ENCODE measurements at regions not wholly inside any gene's neighbourhood (a gene's known extent, or its start where the extent isn't known, plus 50 kb on each side); places are given as distances from the start of the nearest gene placed in this dataset.

- in situ Hi-C loops (cut with MboI), result no loop called here
- POLR2A ChIA-PET, result no interaction called here
Observed at GRCh38 chr5:160929906-160930305, 77.9 kb upstream of the ATP10B start.

More at GRCh38 chr5:160929906-160930305, 77.9 kb upstream of the ATP10B start:
- ChIA-PET SMC1A (ENCODE audit: uncharacterized antibody, unreplicated experiment) (no interaction called here), CTCF (no interaction called here), RAD21 (ENCODE audit: unreplicated experiment) (no interaction called here)
- no TSS peak for BruUV-seq (replicated peaks)
- no peak for FAIRE-seq
- H3K79me2 ChIP-seq (ENCODE audit: control insufficient read depth, insufficient read depth, low read length), result no peaks in the 10 kb centered on the region
- H3K27ac ChIP-seq (ENCODE audit: control insufficient read depth, insufficient read depth), result no peak overlapping the region
- no peaks in the 10 kb centered on the region for H3K36me3 ChIP-seq (ENCODE audit: control insufficient read depth in 2 of 2, insufficient read depth in 2 of 2, low read length in 1 of 2)
- H3K9me3 ChIP-seq (replicated peaks; ENCODE audit: control insufficient read depth, insufficient read depth, low read length), result no peaks in the 10 kb centered on the region
- H3K27me3 ChIP-seq (replicated peaks in 1 of 2; ENCODE audit: control insufficient read depth in 2 of 2, insufficient read depth in 2 of 2, low read length in 1 of 2), result no peaks in the 10 kb centered on the region
- 33% methylated on average over 3 of the region's 3 CpGs for WGBS (ENCODE audit: insufficient coverage, insufficient replicate concordance, low lambda C conversion rate, missing lambda C conversion rate)
- DNase-seq (ENCODE audit: low read depth, low spot score), result no peak
- H3K9ac ChIP-seq (ENCODE audit: control insufficient read depth, insufficient read depth, low read length), result no peak overlapping the region
- H3K4me1 ChIP-seq (ENCODE audit: control insufficient read depth, insufficient read depth, low read length), result no peaks in the 10 kb centered on the region
- H2AFZ ChIP-seq (ENCODE audit: control insufficient read depth, low read depth, low read length), result no peak overlapping the region
- TF ChIP-seq HDAC6 (IDR thresholded peaks at IDR 0.05; ENCODE audit: unreplicated experiment) (no peak), RELA (IDR thresholded peaks at IDR 0.05; ENCODE audit: borderline replicate concordance, partially characterized antibody) (no peak), RAD21 (IDR thresholded peaks at IDR 0.05; ENCODE audit: insufficient read depth, low read depth, low read length) (no peak), BMI1 (IDR thresholded peaks at IDR 0.05; ENCODE audit: borderline replicate concordance) (no peak), ZZZ3 (IDR thresholded peaks at IDR 0.05; ENCODE audit: control insufficient read depth, insufficient read length, low read depth) (no peak), DPF2 (IDR thresholded peaks at IDR 0.05) (no peak), ZBED1 (IDR thresholded peaks at IDR 0.05; ENCODE audit: borderline replicate concordance) (no peak), TCF3 (IDR thresholded peaks at IDR 0.05; ENCODE audit: borderline replicate concordance, insufficient read depth, low read depth, low read length) (no peak), ZNF592 (IDR thresholded peaks at IDR 0.05) (no peak)
- H3K4me3 ChIP-seq, result no peak overlapping the region
- intact Hi-C loops (cut with micrococcal nuclease; ENCODE audit: unreplicated experiment), result no loop called here
- no peak overlapping the region for H3K4me2 ChIP-seq (ENCODE audit: control insufficient read depth, insufficient read depth)
- no peaks in the 10 kb centered on the region for H4K20me1 ChIP-seq (ENCODE audit: control insufficient read depth, insufficient read depth)
- ATAC-seq, result no peak

All from GM12878 (cell line).